ENCODE measurements at regions not wholly inside any gene's neighbourhood (a gene's known extent, or its start where the extent isn't known, plus 50 kb on each side); places are given as distances from the start of the nearest gene placed in this dataset.

DNA sequence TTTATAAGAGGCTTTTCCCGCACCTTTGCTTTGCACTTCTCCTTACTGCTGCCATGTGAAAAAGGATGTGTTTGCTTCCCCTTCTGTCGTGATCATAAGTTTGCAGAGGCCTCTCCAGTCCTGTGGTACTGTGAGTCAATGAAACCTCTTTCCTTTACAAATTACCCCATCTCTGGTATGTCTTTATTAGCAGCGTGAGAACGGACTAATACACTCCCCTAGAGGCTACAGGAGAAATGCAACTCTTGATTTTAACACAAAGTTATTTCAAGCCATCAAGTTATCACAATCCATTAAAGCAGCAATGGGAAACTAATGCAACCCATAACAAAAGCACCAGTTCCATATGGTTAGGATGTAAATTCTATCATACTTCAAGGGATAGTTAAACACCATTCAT is 1378.8 kb upstream of the DDX18 start:
- Histone ChIP-seq H3K27ac (ENCODE audit: low read depth in 1 of 2, low read length in 2 of 2) (no peak overlapping the region), H3K4me3 (ENCODE audit: low read depth in 1 of 3, low read length in 3 of 3) (no peak overlapping the region), H3K27me3 (ENCODE audit: control insufficient read depth in 4 of 4, insufficient read depth in 4 of 4, low read length in 3 of 4) (no peaks in the 10 kb centered on the region), H3K9me3 (ENCODE audit: control insufficient read depth in 4 of 4, low read length in 3 of 4) (no peaks in the 10 kb centered on the region), H3K9ac (ENCODE audit: low read depth in 1 of 2, low read length in 2 of 2) (no peak overlapping the region), H3K36me3 (ENCODE audit: control insufficient read depth in 4 of 4, insufficient read depth in 3 of 4, low read depth in 1 of 4, low read length in 3 of 4) (no peaks in the 10 kb centered on the region), H3K4me1 (ENCODE audit: control insufficient read depth in 4 of 4, insufficient read depth in 4 of 4, low read length in 3 of 4) (peaks cover 0 to 6% (median 0%) of the 10 kb centered on the region in 4 donors)
- TF ChIP-seq YY1 (IDR thresholded peaks at IDR 0.05) (no peak), RAD21 (IDR thresholded peaks at IDR 0.05) (peak in 1 of 2 donors; percentile 32), NR2F2 (IDR thresholded peaks at IDR 0.05) (no peak)
- TF ChIP-seq, protein P1, sequence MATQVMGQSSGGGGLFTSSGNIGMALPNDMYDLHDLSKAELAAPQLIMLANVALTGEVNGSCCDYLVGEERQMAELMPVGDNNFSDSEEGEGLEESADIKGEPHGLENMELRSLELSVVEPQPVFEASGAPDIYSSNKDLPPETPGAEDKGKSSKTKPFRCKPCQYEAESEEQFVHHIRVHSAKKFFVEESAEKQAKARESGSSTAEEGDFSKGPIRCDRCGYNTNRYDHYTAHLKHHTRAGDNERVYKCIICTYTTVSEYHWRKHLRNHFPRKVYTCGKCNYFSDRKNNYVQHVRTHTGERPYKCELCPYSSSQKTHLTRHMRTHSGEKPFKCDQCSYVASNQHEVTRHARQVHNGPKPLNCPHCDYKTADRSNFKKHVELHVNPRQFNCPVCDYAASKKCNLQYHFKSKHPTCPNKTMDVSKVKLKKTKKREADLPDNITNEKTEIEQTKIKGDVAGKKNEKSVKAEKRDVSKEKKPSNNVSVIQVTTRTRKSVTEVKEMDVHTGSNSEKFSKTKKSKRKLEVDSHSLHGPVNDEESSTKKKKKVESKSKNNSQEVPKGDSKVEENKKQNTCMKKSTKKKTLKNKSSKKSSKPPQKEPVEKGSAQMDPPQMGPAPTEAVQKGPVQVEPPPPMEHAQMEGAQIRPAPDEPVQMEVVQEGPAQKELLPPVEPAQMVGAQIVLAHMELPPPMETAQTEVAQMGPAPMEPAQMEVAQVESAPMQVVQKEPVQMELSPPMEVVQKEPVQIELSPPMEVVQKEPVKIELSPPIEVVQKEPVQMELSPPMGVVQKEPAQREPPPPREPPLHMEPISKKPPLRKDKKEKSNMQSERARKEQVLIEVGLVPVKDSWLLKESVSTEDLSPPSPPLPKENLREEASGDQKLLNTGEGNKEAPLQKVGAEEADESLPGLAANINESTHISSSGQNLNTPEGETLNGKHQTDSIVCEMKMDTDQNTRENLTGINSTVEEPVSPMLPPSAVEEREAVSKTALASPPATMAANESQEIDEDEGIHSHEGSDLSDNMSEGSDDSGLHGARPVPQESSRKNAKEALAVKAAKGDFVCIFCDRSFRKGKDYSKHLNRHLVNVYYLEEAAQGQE (IDR thresholded peaks at IDR 0.05): no peak
- no peak for DNase-seq (ENCODE audit: low spot score)
- 68% methylated on average over 4 of the region's 4 CpGs for WGBS

DNA sequence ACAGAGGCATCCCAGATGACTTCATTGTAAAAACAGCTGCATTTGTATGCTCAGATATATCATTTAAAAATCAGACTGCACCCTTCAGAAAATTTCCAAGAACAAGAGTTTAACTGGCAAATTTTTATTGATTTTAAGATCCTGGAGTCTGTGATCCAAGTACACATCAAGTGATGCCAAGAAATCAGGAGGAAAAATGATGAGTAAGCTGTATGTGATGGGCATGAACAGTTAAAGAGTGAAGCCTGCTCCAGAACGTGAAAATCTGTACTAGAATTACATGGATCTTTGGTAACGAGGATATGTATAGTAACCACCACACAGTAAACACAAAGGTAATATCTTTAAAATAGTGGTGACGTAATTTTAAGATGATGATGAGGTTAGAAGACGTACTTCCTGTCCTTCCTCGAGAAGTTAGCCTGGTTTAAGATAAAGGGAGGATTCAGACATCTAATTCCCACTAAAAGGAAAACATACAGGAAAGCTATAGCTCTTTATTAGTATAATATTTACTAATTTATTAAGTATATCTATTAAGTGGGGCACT is 1374.3 kb upstream of the DDX18 start:
- Histone ChIP-seq H3K4me3 (ENCODE audit: low read depth in 1 of 3, low read length in 3 of 3) (no peak overlapping the region), H3K9ac (ENCODE audit: low read depth in 1 of 2, low read length in 2 of 2) (no peak overlapping the region), H3K9me3 (ENCODE audit: control insufficient read depth in 4 of 4, low read length in 3 of 4) (no peaks in the 10 kb centered on the region), H3K4me1 (ENCODE audit: control insufficient read depth in 4 of 4, insufficient read depth in 4 of 4, low read length in 3 of 4) (peaks cover 2 to 17% (median 8%) of the 10 kb centered on the region in 4 donors), H3K27me3 (ENCODE audit: control insufficient read depth in 4 of 4, insufficient read depth in 4 of 4, low read length in 3 of 4) (no peaks in the 10 kb centered on the region), H3K27ac (ENCODE audit: low read depth in 1 of 2, low read length in 2 of 2) (no peak overlapping the region), H3K36me3 (ENCODE audit: control insufficient read depth in 4 of 4, insufficient read depth in 3 of 4, low read depth in 1 of 4, low read length in 3 of 4) (no peaks in the 10 kb centered on the region)
- DNase-seq (ENCODE audit: low spot score): no peak
- TF ChIP-seq SP1 (IDR thresholded peaks at IDR 0.05): no peak
- TF ChIP-seq, protein P2, sequence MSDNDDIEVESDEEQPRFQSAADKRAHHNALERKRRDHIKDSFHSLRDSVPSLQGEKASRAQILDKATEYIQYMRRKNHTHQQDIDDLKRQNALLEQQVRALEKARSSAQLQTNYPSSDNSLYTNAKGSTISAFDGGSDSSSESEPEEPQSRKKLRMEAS (IDR thresholded peaks at IDR 0.05): no peak
- no peak for TF ChIP-seq GABPA (IDR thresholded peaks at IDR 0.05 in 1 of 2, conservative IDR thresholded peaks at IDR 0.05 in 1 of 2)
- TF ChIP-seq, protein P3, sequence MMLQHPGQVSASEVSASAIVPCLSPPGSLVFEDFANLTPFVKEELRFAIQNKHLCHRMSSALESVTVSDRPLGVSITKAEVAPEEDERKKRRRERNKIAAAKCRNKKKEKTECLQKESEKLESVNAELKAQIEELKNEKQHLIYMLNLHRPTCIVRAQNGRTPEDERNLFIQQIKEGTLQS (IDR thresholded peaks at IDR 0.05): no peak
- TF ChIP-seq RAD21 (IDR thresholded peaks at IDR 0.05): no peak
- TF ChIP-seq, protein P1 (IDR thresholded peaks at IDR 0.05): no peak
- TF ChIP-seq, protein P4, sequence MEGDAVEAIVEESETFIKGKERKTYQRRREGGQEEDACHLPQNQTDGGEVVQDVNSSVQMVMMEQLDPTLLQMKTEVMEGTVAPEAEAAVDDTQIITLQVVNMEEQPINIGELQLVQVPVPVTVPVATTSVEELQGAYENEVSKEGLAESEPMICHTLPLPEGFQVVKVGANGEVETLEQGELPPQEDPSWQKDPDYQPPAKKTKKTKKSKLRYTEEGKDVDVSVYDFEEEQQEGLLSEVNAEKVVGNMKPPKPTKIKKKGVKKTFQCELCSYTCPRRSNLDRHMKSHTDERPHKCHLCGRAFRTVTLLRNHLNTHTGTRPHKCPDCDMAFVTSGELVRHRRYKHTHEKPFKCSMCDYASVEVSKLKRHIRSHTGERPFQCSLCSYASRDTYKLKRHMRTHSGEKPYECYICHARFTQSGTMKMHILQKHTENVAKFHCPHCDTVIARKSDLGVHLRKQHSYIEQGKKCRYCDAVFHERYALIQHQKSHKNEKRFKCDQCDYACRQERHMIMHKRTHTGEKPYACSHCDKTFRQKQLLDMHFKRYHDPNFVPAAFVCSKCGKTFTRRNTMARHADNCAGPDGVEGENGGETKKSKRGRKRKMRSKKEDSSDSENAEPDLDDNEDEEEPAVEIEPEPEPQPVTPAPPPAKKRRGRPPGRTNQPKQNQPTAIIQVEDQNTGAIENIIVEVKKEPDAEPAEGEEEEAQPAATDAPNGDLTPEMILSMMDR (IDR thresholded peaks at IDR 0.05; ENCODE audit: low read depth, low read length, missing input control): no peak
- WGBS: 69% methylated on average over 5 of the region's 5 CpGs
